Loucy (cell line): ENCODE measurements at regions not wholly inside any gene's neighbourhood (a gene's known extent, or its start where the extent isn't known, plus 50 kb on each side); places are given as distances from the start of the nearest gene placed in this dataset.

Source experiments
- H2AFZ ChIP-seq: fragments of 200-600 bp; sonication (generic); 2 replicates; pipeline ENCODE4 v1.6.0; 2016; ENCODE audit warnings: antibody characterized with exemption, mild to moderate bottlenecking, low read length, moderate library complexity
- H3F3A ChIP-seq: fragments of 200-600 bp; 2 replicates; pipeline ENCODE4 v1.6.0; 2016; ENCODE audit warnings: antibody characterized with exemption, low read depth, mild to moderate bottlenecking
- H3K27me3 ChIP-seq: fragments of 200-600 bp; sonication (generic); 2 replicates; pipeline ENCODE4 v1.6.1; 2014; ENCODE audit warnings: low read length, mild to moderate bottlenecking; ENCODE audit not compliant: insufficient read depth, poor library complexity, severe bottlenecking
- H3K36me3 ChIP-seq: fragments of 200-600 bp; sonication (generic); 2 replicates; pipeline ENCODE4 v1.6.1; 2016; ENCODE audit warnings: low read length; ENCODE audit not compliant: insufficient read depth
- H3K4me1 ChIP-seq: fragments of 200-600 bp; sonication (generic); 2 replicates; pipeline ENCODE4 v1.5.1; 2014; ENCODE audit warnings: low read length, mild to moderate bottlenecking; ENCODE audit not compliant: insufficient read depth, poor library complexity, severe bottlenecking
- H3K4me2 ChIP-seq: fragments of 200-600 bp; sonication (generic); 2 replicates; pipeline ENCODE4 v1.6.0; 2014; ENCODE audit warnings: antibody characterized with exemption, low read length, low read depth, mild to moderate bottlenecking; ENCODE audit not compliant: poor library complexity, severe bottlenecking
- H3K4me3 ChIP-seq: fragments of 200-600 bp; sonication (generic); 2 replicates; pipeline ENCODE4 v1.5.1; 2014; ENCODE audit warnings: low read length, mild to moderate bottlenecking, mixed read lengths; ENCODE audit not compliant: poor library complexity, severe bottlenecking
- H3K79me2 ChIP-seq: fragments of 200-600 bp; sonication (generic); 2 replicates; pipeline ENCODE4 v1.6.1; 2014; ENCODE audit warnings: low read length; ENCODE audit not compliant: insufficient read depth
- H3K9ac ChIP-seq: fragments of 200-600 bp; sonication (generic); 2 replicates; pipeline ENCODE4 v1.6.0; 2014; ENCODE audit warnings: mild to moderate bottlenecking, low read depth, low read length, moderate library complexity; ENCODE audit not compliant: poor library complexity, severe bottlenecking
- H3K9me2 ChIP-seq: fragments of 200-600 bp; sonication (generic); replicated peaks from 2 replicates; pipeline ENCODE4 v1.6.1; 2016; ENCODE audit warnings: low read depth, low read length, mixed read lengths
- H3K9me3 ChIP-seq: fragments of 200-600 bp; sonication (generic); 2 replicates; pipeline ENCODE4 v1.6.1; 2014; ENCODE audit warnings: mild to moderate bottlenecking, antibody characterized with exemption, low read length, low read depth; ENCODE audit not compliant: insufficient read depth
- H4K20me1 ChIP-seq: fragments of 200-600 bp; sonication (generic); 2 replicates; pipeline ENCODE4 v1.6.0; 2014; ENCODE audit warnings: antibody characterized with exemption, low read length, mild to moderate bottlenecking; ENCODE audit not compliant: insufficient read depth, poor library complexity, severe bottlenecking
- EZH2phosphoT487 ChIP-seq: fragments of 200-600 bp; IDR thresholded peaks from 2 replicates; pipeline ENCODE4 v1.6.1; 2018; ENCODE audit warnings: antibody characterized with exemption, mild to moderate bottlenecking, moderate library complexity, borderline replicate concordance
- TF ChIP-seq, protein P1 (sequence below): fragments of 200-600 bp; sonication (generic); conservative IDR thresholded peaks from 2 replicates; pipeline ENCODE4 v1.5.1; 2014; ENCODE audit warnings: mild to moderate bottlenecking, antibody characterized with exemption, low read length

DNA sequence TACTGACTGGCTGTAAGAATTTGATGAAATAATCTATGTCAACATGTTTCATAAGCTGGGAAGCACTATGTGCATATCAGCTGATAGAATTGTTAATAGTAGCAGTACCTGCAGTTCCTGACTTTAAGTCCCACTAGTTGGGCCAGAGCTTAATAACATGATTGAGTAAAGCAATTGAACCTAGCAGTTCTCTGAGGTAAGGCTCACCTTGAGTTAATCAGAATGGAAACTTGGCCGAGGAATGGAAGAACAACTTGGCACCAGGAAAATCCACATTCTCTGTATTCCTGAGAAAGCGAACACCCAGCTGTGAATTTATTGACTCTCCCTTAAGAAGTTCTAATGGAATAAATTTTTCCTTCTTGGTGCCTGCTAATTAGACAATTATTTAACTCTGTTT lies 262.6 kb downstream of the IGSF11 start:
- Histone ChIP-seq H3K9me2 (no peaks in the 10 kb centered on the region), H3K4me1 (no peaks in the 10 kb centered on the region), H3K9ac (no peak overlapping the region), H3K4me2 (no peak overlapping the region), H3K4me3 (no peak overlapping the region), H2AFZ (no peak overlapping the region), H3K9me3 (no peaks in the 10 kb centered on the region), H3K36me3 (no peaks in the 10 kb centered on the region), H3F3A (no peaks in the 10 kb centered on the region), H3K79me2 (no peaks in the 10 kb centered on the region), H4K20me1 (no peaks in the 10 kb centered on the region), H3K27me3 (no peaks in the 10 kb centered on the region)
- TF ChIP-seq, protein P1, sequence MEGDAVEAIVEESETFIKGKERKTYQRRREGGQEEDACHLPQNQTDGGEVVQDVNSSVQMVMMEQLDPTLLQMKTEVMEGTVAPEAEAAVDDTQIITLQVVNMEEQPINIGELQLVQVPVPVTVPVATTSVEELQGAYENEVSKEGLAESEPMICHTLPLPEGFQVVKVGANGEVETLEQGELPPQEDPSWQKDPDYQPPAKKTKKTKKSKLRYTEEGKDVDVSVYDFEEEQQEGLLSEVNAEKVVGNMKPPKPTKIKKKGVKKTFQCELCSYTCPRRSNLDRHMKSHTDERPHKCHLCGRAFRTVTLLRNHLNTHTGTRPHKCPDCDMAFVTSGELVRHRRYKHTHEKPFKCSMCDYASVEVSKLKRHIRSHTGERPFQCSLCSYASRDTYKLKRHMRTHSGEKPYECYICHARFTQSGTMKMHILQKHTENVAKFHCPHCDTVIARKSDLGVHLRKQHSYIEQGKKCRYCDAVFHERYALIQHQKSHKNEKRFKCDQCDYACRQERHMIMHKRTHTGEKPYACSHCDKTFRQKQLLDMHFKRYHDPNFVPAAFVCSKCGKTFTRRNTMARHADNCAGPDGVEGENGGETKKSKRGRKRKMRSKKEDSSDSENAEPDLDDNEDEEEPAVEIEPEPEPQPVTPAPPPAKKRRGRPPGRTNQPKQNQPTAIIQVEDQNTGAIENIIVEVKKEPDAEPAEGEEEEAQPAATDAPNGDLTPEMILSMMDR = no peak
- TF ChIP-seq EZH2phosphoT487 = no peak

DNA sequence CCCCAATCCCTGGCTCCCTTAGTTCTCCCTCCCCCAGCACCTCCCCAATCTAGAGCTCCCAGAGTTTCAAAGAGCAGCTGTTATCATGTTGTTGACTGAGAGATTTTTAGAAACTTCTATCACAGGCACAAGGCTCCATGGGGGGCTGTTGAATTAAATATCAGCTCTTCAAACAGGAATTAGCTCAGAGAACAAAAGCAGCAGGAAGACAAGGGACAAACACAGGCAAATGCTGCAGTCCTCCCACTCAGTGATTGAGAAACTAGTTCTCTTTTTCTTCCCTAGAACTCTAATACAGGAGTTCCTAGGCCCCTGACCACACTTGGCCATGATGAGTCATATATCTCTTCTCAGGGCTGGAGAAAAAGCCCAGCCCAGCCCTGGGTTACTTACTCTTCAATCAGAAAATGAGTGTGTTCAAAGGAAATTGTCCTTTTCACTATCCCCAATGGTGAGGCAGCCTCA lies 262.1 kb downstream of the IGSF11 start:
- no peak overlapping the region for H2AFZ ChIP-seq
- no peaks in the 10 kb centered on the region for H3K36me3 ChIP-seq
- no peaks in the 10 kb centered on the region for H3K79me2 ChIP-seq
- no peak overlapping the region for H3K4me3 ChIP-seq
- H3K9ac ChIP-seq = no peak overlapping the region
- H3K9me2 ChIP-seq = no peaks in the 10 kb centered on the region
- TF ChIP-seq, protein P1 = no peak
- TF ChIP-seq EZH2phosphoT487 = no peak
- no peaks in the 10 kb centered on the region for H3F3A ChIP-seq
- no peaks in the 10 kb centered on the region for H3K27me3 ChIP-seq
- no peaks in the 10 kb centered on the region for H4K20me1 ChIP-seq
- H3K4me1 ChIP-seq = no peaks in the 10 kb centered on the region
- H3K9me3 ChIP-seq = no peaks in the 10 kb centered on the region
- H3K4me2 ChIP-seq = no peak overlapping the region

DNA sequence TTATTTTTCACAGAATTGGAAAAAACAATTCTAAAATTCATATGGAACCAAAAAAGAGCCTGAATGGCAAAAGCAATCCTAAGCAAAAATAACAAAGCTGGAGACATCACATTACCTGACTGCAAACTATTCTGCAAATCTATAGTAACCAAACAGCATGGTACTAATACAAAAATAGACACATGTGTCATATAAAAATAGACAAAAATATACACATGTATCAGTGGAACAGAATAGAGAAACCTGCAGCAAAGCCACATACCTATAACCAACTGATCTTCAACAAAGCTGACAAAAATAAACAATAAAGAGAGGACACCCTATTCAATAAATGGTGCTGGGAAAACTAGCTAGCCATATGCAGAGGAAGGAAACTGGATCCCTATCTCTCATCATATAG lies 259.6 kb downstream of the IGSF11 start:
- no peaks in the 10 kb centered on the region for H3F3A ChIP-seq
- H3K79me2 ChIP-seq = no peaks in the 10 kb centered on the region
- H3K4me1 ChIP-seq = no peaks in the 10 kb centered on the region
- no peaks in the 10 kb centered on the region for H4K20me1 ChIP-seq
- H3K4me3 ChIP-seq = no peak overlapping the region
- H3K36me3 ChIP-seq = no peaks in the 10 kb centered on the region
- H2AFZ ChIP-seq = no peak overlapping the region
- no peak overlapping the region for H3K9ac ChIP-seq
- H3K4me2 ChIP-seq = no peak overlapping the region
- H3K27me3 ChIP-seq = no peaks in the 10 kb centered on the region
- H3K9me2 ChIP-seq = no peaks in the 10 kb centered on the region
- no peaks in the 10 kb centered on the region for H3K9me3 ChIP-seq
- no peak for TF ChIP-seq EZH2phosphoT487
- TF ChIP-seq, protein P1 = no peak
